ENCODE measurements at regions not wholly inside any gene's neighbourhood (a gene's known extent, or its start where the extent isn't known, plus 50 kb on each side); places are given as distances from the start of the nearest gene placed in this dataset.

DNA sequence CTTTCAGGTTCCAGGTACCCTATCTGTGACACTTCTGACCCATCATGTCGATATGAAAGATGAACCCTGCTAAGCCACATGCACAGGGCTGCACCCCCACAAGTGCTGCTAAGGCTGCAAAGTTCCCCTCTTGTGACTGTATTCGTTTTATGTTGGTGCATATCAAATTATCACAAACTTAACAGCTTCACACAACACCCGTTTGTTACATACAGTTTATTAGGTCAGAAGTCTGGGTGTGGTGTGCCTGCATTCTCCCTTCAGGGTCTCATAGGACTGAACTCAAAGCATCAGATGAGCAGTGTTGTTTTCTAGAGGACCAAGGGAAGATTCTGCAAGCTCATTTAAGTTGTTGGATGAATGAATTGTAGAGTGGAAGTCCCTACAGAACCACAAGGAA is 199.4 kb downstream of the ANAPC1 start:
- in situ Hi-C loops (cut with MboI; ENCODE audit: low sequenced_read_pairs, unreplicated experiment), result no loop called here
- TF ChIP-seq, protein P1, sequence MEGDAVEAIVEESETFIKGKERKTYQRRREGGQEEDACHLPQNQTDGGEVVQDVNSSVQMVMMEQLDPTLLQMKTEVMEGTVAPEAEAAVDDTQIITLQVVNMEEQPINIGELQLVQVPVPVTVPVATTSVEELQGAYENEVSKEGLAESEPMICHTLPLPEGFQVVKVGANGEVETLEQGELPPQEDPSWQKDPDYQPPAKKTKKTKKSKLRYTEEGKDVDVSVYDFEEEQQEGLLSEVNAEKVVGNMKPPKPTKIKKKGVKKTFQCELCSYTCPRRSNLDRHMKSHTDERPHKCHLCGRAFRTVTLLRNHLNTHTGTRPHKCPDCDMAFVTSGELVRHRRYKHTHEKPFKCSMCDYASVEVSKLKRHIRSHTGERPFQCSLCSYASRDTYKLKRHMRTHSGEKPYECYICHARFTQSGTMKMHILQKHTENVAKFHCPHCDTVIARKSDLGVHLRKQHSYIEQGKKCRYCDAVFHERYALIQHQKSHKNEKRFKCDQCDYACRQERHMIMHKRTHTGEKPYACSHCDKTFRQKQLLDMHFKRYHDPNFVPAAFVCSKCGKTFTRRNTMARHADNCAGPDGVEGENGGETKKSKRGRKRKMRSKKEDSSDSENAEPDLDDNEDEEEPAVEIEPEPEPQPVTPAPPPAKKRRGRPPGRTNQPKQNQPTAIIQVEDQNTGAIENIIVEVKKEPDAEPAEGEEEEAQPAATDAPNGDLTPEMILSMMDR (IDR thresholded peaks at IDR 0.05; ENCODE audit: borderline replicate concordance, control extremely low read depth, extremely low read depth, insufficient read depth, missing control alignments), result no peak
- no peak for DNase-seq (ENCODE audit: low spot score)

DNA sequence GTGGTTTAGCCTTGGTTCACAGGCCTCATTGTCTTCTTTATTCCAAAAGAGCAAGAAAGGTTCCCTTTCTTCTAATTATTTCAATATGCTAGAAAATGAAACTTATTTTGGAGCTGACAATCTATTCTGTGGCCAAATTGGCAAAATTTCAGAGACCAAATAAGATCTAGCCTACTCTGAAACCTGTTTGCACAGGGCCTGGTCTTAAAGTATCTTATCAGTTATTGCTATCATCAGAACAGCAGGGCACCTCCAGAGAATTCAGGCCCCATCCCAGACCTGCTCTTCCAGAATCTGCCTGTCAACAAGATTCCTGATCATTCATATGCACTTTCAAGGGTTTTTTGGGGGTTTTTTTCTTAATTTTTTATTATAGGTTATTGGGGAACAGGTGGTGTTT is 198.7 kb downstream of the ANAPC1 start:
- no peak for DNase-seq (ENCODE audit: low spot score)
- in situ Hi-C loops (cut with MboI; ENCODE audit: low sequenced_read_pairs, unreplicated experiment), result no loop called here
- TF ChIP-seq, protein P1 (IDR thresholded peaks at IDR 0.05; ENCODE audit: borderline replicate concordance, control extremely low read depth, extremely low read depth, insufficient read depth, missing control alignments), result no peak

DNA sequence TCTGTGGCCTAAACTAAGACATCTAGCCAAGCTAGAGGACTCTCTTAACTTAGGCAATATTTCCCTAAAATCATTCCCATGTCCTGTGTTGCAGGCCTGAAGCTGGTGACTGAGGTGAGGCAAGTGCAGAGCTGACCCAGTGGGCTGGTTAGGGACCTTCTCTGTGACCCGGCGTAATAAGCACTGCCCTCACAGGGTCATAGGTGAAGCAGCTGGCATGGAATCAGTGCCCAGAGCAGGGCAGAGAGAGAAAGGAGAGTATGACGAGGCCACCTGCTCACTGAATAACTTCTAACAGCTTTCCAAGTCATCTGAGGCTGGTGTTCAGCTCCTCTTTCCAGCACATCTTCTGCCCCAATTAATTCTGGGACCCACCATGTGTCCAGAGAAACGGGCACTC is 197.0 kb downstream of the ANAPC1 start:
- TF ChIP-seq, protein P1 (IDR thresholded peaks at IDR 0.05; ENCODE audit: borderline replicate concordance, control extremely low read depth, extremely low read depth, insufficient read depth, missing control alignments), result no peak
- in situ Hi-C loops (cut with MboI; ENCODE audit: low sequenced_read_pairs, unreplicated experiment), result no loop called here
- DNase-seq (ENCODE audit: low spot score), result no peak

DNA sequence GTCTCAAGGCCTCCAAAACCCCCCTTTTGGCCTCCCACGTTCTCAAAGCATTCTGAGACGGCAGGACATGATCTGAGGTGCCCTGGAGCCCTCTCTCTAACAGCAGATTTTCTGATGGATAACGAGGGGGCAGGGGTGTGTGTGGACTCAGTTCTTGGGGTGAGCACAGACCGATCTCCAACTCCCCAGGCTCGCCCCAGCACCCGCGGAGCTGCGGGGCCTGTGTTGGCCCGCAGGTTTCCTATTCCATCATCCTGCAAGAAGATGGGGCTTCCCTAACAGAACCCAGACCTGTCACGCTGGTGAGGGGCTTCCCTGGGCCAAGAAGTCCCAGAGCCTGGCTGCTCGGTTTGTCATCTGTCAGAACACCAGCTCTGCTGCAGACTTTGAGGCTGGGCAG is 196.1 kb downstream of the ANAPC1 start:
- TF ChIP-seq, protein P1 (IDR thresholded peaks at IDR 0.05; ENCODE audit: borderline replicate concordance, control extremely low read depth, extremely low read depth, insufficient read depth, missing control alignments), result no peak
- in situ Hi-C loops (cut with MboI; ENCODE audit: low sequenced_read_pairs, unreplicated experiment), result no loop called here
- DNase-seq (ENCODE audit: low spot score), result no peak

DNA sequence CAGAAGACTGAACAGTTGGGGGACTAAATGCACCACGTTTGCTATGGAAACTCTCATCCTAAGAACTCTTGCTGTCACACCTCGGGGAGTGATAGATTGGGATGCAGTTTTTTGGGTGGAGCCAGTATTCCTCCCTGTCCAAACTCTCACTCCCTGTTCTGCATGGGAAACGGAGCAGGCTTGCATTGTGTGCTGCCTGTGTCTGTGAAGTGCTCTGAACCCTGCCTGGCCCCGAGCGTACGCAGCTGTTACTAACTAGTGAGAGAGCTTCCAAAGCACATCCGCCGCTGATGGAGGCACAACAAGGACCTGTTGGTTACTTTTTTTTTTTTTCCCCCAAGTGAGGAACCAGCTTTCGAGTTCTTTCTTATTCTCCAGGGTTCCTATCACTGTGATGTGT is 195.5 kb downstream of the ANAPC1 start:
- TF ChIP-seq, protein P1 (IDR thresholded peaks at IDR 0.05; ENCODE audit: borderline replicate concordance, control extremely low read depth, extremely low read depth, insufficient read depth, missing control alignments), result no peak
- in situ Hi-C loops (cut with MboI; ENCODE audit: low sequenced_read_pairs, unreplicated experiment), result no loop called here
- no peak for DNase-seq (ENCODE audit: low spot score)

DNA sequence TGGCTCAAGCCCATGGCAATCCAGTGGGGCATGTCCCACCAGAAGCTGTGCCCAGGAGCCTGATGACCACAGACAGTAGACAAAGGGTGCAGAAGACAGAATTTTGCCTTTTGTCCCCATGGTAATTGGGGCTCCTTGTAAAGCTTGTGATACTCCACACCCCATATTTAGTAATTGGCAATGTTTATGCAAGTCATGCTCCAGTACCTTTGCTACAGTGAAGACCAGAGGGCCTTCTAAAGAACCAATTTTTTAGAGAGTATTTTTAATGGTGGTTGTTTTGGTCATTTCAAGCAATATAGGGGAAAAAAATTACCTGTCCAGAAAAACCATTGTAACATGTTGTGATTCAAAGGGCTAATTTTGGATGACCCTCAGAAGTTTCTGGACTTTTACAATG is 194.8 kb downstream of the ANAPC1 start:
- no peak for DNase-seq (ENCODE audit: low spot score)
- TF ChIP-seq, protein P1 (IDR thresholded peaks at IDR 0.05; ENCODE audit: borderline replicate concordance, control extremely low read depth, extremely low read depth, insufficient read depth, missing control alignments), result no peak
- in situ Hi-C loops (cut with MboI; ENCODE audit: low sequenced_read_pairs, unreplicated experiment), result no loop called here

DNA sequence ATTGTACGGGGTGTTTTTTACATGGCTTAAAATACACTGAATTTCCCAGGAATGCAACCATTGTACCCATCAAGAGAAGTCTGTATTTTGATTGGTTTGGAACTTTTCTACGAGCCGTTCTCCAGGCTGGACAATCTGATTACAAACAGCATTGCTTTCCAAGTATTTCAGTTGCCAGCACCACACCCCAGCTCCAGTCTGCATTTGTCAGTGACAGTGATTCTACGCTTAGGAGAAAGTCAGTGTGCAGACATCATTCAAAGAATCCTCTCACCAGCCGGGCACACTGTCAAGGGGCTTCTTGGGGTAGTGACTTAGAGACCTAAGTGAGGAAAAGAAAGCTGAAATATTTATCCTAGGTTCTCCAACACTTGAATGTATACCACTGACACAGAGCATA is 194.1 kb downstream of the ANAPC1 start:
- TF ChIP-seq, protein P1 (IDR thresholded peaks at IDR 0.05; ENCODE audit: borderline replicate concordance, control extremely low read depth, extremely low read depth, insufficient read depth, missing control alignments), result no peak
- in situ Hi-C loops (cut with MboI; ENCODE audit: low sequenced_read_pairs, unreplicated experiment), result no loop called here
- no peak for DNase-seq (ENCODE audit: low spot score)
